HG02938 (cell line): ENCODE measurements at regions not wholly inside any gene's neighbourhood (a gene's known extent, or its start where the extent isn't known, plus 50 kb on each side); places are given as distances from the start of the nearest gene placed in this dataset.
"Not testable (repeated sequence)": the region's sequence is repeated elsewhere in the genome, so short reads cannot be mapped to it uniquely, and the experiment has no call there.

ENCODE experiments used
- ATAC-seq: cut with Tn5 transposase; IDR thresholded peaks from one replicate; pipeline ENCODE4 v1.9.1; 2021; ENCODE audit warnings: mild to moderate bottlenecking, moderate library complexity; ENCODE audit not compliant: unreplicated experiment

DNA sequence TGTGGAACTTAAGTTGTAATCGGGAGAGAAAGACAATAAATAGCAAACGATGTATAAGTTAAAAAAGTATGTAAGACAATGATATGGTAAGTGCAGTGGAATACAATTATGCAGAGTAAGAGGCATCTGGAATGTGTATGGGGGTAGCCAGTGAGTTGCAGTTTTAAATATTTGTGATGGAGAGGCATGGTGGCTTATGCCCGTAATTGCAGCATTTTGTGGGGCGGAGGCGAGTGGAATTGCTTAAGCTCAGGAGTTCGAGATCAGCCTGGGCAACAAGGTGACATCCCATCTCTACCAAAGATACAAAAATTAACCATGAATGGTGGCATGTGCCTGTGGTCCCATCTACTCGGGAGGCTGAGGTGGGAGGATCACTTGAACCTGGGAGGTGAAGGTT lies 52.5 kb upstream of the WDFY3 start:
- no peak for ATAC-seq

DNA sequence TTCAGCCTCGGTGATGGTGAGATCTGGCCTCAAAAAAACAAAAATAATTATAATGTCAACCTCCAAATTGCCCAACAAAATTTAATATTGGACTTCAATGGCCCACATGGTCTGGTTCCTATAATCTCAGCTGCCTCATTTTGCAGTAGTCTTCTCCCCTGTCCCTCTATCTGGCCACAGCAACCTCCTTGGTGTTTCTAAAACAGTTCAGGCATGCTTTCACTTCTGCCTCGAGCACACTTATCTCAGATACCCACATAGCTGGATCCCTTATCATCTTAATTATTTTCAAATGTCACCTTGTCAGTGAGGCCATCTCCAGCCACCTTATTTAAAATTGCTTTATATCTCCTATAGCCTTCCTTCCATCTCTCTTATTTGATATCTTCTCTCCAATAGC lies 52.9 kb upstream of the WDFY3 start:
- ATAC-seq = no peak

DNA sequence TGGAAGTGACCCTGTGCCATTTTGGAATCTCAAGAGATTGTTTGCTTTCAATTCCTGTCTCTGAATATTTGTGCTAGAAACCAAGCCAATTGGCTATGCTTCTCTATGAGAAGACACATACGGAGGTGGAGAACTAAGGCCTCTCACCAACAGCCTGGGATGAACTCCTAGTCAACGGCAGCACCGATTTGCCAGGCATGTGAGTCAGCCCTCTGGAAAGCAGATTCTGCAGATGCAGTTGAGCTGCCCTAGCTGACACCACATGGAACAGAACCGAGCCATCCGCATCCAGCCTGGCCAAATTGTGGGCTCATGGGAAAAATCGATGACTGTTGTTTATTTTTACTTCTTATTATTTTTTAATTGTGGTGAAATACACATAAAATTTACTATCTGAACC lies 58.2 kb upstream of the WDFY3 start:
- ATAC-seq = no peak

DNA sequence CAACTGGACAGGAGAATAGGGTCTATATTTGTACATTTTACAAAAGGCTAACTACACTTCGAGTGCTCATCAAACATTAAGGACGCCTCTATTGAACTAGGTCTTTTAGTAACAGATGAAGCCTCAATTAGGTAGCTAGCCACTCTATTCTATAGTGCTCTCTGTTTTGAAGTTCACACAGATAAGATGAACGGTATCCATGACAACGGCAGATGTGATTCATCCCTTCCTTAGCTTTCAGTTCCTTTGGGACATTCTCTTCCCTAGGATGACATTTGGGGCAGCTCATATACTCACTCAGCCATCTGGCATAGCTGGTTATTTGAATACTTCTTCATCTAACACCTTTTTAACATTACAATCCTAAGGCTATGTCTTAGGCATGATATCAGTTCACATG lies 62.4 kb upstream of the WDFY3 start:
- no peak for ATAC-seq

- ATAC-seq = no peak
Measured at GRCh38 chr4:85029453-85029852, 63.0 kb upstream of the WDFY3 start.

DNA sequence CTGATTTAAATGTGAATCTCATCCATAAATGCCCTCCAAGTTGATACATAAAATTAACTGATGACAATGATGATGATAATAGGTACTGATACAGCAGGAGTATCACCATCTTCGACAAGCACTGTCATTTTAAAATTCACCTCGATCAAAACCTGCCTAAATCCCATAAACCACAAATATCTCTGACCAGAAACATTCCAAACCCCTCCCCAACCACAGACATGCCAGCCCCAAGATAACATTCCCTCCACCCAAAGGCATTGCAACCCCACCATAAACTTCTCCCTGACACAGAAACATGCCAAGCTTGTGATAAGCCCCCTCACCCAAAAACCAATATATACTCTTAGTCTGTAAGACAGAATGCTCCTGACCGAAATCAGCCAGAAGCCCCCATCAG lies 63.7 kb upstream of the WDFY3 start:
- no peak for ATAC-seq

GRCh38 chr4:85033838-85034237 lies 67.3 kb upstream of the WDFY3 start:
- ATAC-seq = not testable (repeated sequence)

DNA sequence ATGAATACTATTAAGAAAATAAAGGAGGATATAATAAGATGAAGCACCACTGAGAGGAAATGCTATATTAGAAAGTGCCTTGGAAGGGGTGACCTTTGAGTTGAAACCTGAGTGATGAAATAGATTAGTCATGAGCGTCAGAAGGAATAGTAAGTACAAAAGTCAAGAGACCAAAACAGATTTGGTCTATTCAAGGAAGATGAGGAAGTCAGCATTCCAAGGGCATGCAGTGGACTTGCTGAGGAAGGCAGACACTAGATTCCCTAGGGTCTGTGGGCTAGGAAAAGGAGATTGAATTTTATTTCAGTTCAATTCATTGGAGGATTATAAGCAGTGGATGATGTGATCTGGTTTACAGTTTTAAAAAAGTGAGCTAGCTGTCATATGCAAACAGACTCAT lies 73.0 kb upstream of the WDFY3 start:
- no peak for ATAC-seq

- not testable (repeated sequence) for ATAC-seq
Measured at GRCh38 chr4:85043812-85044496, 77.5 kb upstream of the WDFY3 start.

DNA sequence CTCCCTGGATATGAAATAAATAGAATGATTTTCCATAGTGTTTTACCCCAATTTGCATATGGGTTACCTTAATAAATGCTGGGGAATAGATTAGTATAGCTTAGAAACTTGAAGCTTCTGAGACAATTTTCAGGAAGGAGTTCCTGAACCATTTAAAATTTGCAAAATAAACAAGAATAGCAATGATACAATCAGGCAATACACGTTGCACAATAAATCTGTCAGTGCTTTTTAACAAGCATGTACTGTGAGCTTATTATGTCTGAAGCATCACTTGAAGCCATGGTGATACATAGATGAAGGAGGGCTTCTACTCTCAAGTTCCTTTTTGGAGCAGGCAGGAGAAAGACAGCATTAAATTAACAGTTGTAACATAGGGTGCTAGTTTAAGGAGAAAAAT lies 84.2 kb upstream of the WDFY3 start:
- no peak for ATAC-seq

DNA sequence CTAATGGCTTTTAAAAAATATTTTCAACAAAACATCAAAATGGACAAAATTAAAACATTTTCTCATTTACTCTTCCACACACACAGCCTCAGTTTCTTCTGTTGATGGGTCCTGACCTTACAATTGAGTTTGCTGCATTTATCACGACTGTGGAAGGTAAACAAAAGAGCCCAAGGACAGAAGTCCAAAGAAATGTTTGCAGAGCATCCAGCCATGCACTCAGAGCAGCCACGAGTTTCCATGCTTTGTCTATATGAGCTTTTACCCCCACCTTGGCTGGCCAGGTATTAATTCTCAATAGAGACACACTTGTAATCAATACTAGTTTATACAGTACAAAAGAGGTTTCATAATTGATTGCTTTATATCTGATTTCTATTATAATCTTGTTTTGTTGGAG lies 85.0 kb upstream of the WDFY3 start:
- no peak for ATAC-seq

GRCh38 chr4:85054925-85055324 lies 88.4 kb upstream of the WDFY3 start:
- ATAC-seq = not testable (repeated sequence)

- ATAC-seq = no peak
Measured at GRCh38 chr4:85058551-85058950, 92.1 kb upstream of the WDFY3 start.

DNA sequence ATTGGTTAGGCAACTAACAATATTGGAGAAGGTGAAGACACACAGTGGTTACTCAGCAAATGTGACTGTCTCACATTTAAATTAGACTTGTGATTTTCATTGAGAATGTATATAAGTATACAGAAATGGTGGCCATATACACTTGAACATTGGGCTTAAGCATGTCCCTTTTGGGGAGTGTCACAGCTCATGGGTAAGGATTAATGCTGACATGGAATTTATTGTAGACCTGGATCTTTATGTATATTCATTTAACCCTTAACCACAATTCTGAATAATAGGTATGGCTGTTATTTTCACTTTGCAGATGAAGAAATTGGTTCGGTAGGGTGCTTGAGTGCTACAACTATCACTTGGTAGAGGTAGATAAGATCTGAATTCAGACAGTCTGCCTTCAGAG lies 95.5 kb upstream of the WDFY3 start:
- ATAC-seq = no peak

DNA sequence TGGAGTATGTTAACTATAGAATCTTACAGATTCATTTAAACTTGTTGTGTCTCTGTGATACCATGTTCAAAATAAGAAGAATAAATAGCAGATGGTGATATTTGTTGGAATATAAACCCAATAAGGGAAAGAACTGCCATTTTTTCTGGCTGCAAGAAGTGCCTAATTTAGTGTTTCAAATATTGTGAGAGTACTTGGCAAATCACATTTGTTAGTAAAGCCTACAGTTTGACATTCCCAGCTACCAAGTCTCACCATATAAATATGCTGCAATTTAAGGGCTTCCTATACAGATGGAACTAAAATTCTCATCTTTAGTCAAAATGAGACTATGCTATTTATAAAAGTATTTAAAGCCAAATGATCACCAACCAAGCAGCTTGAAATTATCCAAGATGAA lies 96.0 kb upstream of the WDFY3 start:
- ATAC-seq = no peak

GRCh38 chr4:85067342-85067741 lies 100.9 kb upstream of the WDFY3 start:
- no peak for ATAC-seq

GRCh38 chr4:85078016-85078415 lies 111.5 kb upstream of the WDFY3 start:
- no peak for ATAC-seq

- no peak for ATAC-seq
Measured at GRCh38 chr4:85081196-85081595, 114.7 kb upstream of the WDFY3 start.

- ATAC-seq = peak; percentile 82
Measured at GRCh38 chr4:85084371-85085094, 118.0 kb upstream of the WDFY3 start.

- ATAC-seq = no peak
Measured at GRCh38 chr4:85086721-85087120, 120.2 kb upstream of the WDFY3 start.

DNA sequence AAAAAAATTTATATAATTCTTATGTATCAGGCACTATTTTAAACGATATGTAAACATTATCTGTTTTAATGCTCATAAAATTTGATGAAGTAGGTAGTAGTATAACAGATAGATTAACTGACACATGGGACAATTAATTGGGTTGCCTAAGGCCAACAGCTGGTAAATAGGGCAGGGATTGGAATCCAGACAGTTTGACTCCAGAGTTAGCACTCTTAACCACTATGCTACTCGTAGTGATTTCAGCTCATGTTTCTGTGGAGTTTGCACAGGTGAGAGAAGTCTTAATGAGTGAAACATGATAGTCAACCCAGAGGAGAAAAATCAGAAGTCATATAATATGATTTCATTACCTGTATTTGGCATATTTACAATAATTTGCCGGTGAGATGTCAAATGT lies 126.0 kb upstream of the WDFY3 start:
- ATAC-seq = no peak

DNA sequence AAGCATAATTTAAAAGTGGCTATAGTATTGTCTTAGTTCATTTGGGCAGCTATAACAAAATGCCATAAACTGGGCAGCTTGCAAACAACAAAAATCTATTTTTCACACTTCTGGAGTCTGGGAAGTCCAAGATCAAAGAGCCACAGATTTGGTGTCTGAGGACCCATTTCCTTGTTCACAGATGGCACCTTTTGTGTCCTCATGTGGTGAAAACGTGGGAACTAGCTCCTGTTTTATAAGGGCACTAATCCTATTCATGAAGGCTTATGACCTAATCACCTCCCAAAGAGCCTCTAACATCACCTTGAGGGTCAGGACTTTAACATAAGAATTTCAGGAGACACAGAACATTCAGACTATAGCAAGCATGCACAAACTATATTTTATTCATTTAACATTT lies 126.5 kb upstream of the WDFY3 start:
- ATAC-seq = no peak

DNA sequence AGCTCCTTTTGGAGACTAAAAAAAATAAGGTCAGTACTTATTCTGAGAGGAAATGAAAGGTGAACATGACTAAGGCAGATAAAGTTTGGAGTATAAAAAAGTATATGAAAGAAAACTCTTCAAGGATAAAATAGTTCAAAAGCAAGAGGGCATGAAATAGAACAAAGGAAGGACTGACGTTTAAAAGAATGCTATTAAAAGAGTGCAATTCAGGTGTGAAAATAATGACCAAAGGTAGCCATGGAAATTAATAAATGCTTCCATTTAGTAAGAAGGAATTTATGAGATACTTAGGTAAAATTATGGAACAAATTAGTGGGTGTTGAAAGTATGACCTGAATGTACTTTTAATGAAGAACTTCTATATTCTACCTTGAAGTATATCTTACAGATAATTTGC lies 128.2 kb upstream of the WDFY3 start:
- no peak for ATAC-seq
